NCI-H446 treated with DMSO at 0.1 percent for 48 hours (cell line): ENCODE measurements at regions not wholly inside any gene's neighbourhood (a gene's known extent, or its start where the extent isn't known, plus 50 kb on each side); places are given as distances from the start of the nearest gene placed in this dataset.
"Not testable (repeated sequence)": the region's sequence is repeated elsewhere in the genome, so short reads cannot be mapped to it uniquely, and the experiment has no call there.

Source experiments
- DNase-seq: peaks from one replicate; lab custom pipeline; 2025; lab: John Stamatoyannopoulos, UW

- DNase-seq = no peak
These were observed 731.8 kb upstream of the NCAM2 start for GRCh38 chr21:20266441-20266710.

GRCh38 chr21:20270365-20271055, 727.7 kb upstream of the NCAM2 start:
- no peak for DNase-seq

GRCh38 chr21:20272791-20273362, 725.3 kb upstream of the NCAM2 start:
- DNase-seq = no peak

GRCh38 chr21:20276377-20276776, 721.8 kb upstream of the NCAM2 start:
- no peak for DNase-seq

- no peak for DNase-seq
These were observed 721.3 kb upstream of the NCAM2 start for GRCh38 chr21:20276954-20277353.

GRCh38 chr21:20283836-20284235, 714.4 kb upstream of the NCAM2 start:
- no peak for DNase-seq

GRCh38 chr21:20292280-20292679, 705.9 kb upstream of the NCAM2 start:
- DNase-seq = no peak

GRCh38 chr21:20292854-20293253, 705.4 kb upstream of the NCAM2 start:
- not testable (repeated sequence) for DNase-seq

GRCh38 chr21:20301395-20301794, 696.8 kb upstream of the NCAM2 start:
- no peak for DNase-seq

- no peak for DNase-seq
These were observed 696.1 kb upstream of the NCAM2 start for GRCh38 chr21:20302084-20302483.

- DNase-seq = no peak
These were observed 691.4 kb upstream of the NCAM2 start for GRCh38 chr21:20306836-20307235.

GRCh38 chr21:20308586-20309315, 689.5 kb upstream of the NCAM2 start:
- no peak for DNase-seq

GRCh38 chr21:20311234-20311787, 686.9 kb upstream of the NCAM2 start:
- DNase-seq = no peak

- no peak for DNase-seq
These were observed 685.2 kb upstream of the NCAM2 start for GRCh38 chr21:20313013-20313412.

- DNase-seq = no peak
These were observed 683.2 kb upstream of the NCAM2 start for GRCh38 chr21:20315042-20315441.

- DNase-seq = no peak
These were observed 668.6 kb upstream of the NCAM2 start for GRCh38 chr21:20329636-20330035.

GRCh38 chr21:20330652-20331051, 667.6 kb upstream of the NCAM2 start:
- DNase-seq = no peak

- no peak for DNase-seq
These were observed 663.6 kb upstream of the NCAM2 start for GRCh38 chr21:20334585-20334984.

- DNase-seq = no peak
These were observed 656.8 kb upstream of the NCAM2 start for GRCh38 chr21:20341431-20341830.

GRCh38 chr21:20343186-20343585, 655.0 kb upstream of the NCAM2 start:
- DNase-seq = no peak

GRCh38 chr21:20351138-20351537, 647.1 kb upstream of the NCAM2 start:
- DNase-seq = no peak

- DNase-seq = no peak
These were observed 644.9 kb upstream of the NCAM2 start for GRCh38 chr21:20353351-20353750.

GRCh38 chr21:20373031-20373430, 625.2 kb upstream of the NCAM2 start:
- no peak for DNase-seq
